H1 (cell line): ENCODE measurements at regions not wholly inside any gene's neighbourhood (a gene's known extent, or its start where the extent isn't known, plus 50 kb on each side); places are given as distances from the start of the nearest gene placed in this dataset.

Experiments
- CTCF ChIA-PET: fragments of 300-600 bp; sonication (Branson Sonifier 250); formaldehyde crosslinking; loops from one replicate; lab custom pipeline; 2021; ENCODE audit not compliant: partially characterized antibody; lab: Charles Lee
- POLR2A ChIA-PET: fragments of 300-600 bp; sonication (Branson Sonifier 250); formaldehyde crosslinking; loops from one replicate; lab custom pipeline; 2021; ENCODE audit warnings: inconsistent platforms; ENCODE audit not compliant: partially characterized antibody; lab: Charles Lee
- DNase-seq, 2 experiments: peaks; one replicate each; pipeline versions ENCODE4 v3.0.0 to v3.0.0-alpha.2; 2010 to 2022; ENCODE audit warnings: low spot score in 2 of 2, low read depth in 1 of 2, mixed read lengths in 1 of 2
- FAIRE-seq: peaks from 2 replicates; lab custom pipeline; 2011; peaks lifted over from hg19 to GRCh38; lab: Jason Lieb, UNC
- H2AFZ ChIP-seq: 2 replicates; pipeline ENCODE4 v1.8.1; 2012; ENCODE audit warnings: low read length, inconsistent platforms
- H2AK5ac ChIP-seq: 2 replicates; pipeline ENCODE4 v1.6.1; 2013; ENCODE audit warnings: low read depth, low read length
- H2BK120ac ChIP-seq: replicated peaks from 2 replicates; pipeline ENCODE3; 2013; ENCODE audit warnings: low read depth, low read length, inconsistent platforms
- H2BK12ac ChIP-seq: 2 replicates; pipeline ENCODE4 v1.6.1; 2013; ENCODE audit warnings: low read depth, low read length
- H2BK15ac ChIP-seq: 2 replicates; pipeline ENCODE4 v1.6.1; 2013; ENCODE audit warnings: low read length
- H2BK20ac ChIP-seq: 2 replicates; pipeline ENCODE4 v1.6.1; 2013; ENCODE audit warnings: low read length
- H2BK5ac ChIP-seq: 2 replicates; pipeline ENCODE4 v1.6.1; 2013; ENCODE audit warnings: low read depth, low read length
- H3K14ac ChIP-seq: 2 replicates; pipeline ENCODE4 v1.6.1; 2013; ENCODE audit warnings: inconsistent platforms; ENCODE audit not compliant: insufficient read length
- H3K18ac ChIP-seq: 2 replicates; pipeline ENCODE4 v1.6.1; 2013; ENCODE audit warnings: low read length; ENCODE audit errors: extremely low read depth
- H3K23ac ChIP-seq: 2 replicates; pipeline ENCODE4 v1.6.1; 2013; ENCODE audit warnings: inconsistent platforms; ENCODE audit not compliant: insufficient read length
- H3K23me2 ChIP-seq: 2 replicates; pipeline ENCODE4 v1.6.1; 2013; ENCODE audit warnings: low read depth, low read length
- H3K27ac ChIP-seq: 2 replicates; pipeline ENCODE4 v1.6.1; 2011; ENCODE audit warnings: low read depth, low read length, inconsistent platforms
- H3K27me3 ChIP-seq, 4 experiments: replicated peaks in 1 of 4; 1 replicate in 1 of 4; 2 replicates in 3 of 4; pipeline versions ENCODE4 v1.6.1 to v1.8.1; 2011 to 2013; ENCODE audit warnings: low read length in 3 of 4, mild to moderate bottlenecking in 3 of 4, inconsistent platforms in 2 of 4, mixed read lengths in 2 of 4, moderate library complexity in 1 of 4; ENCODE audit not compliant: control insufficient read depth in 3 of 4, insufficient read depth in 3 of 4; ENCODE audit errors: extremely low read depth in 1 of 4
- H3K36me3 ChIP-seq, 4 experiments: 2 replicates each; pipeline versions ENCODE4 v1.6.1 to v1.8.1; 2011 to 2013; ENCODE audit warnings: mild to moderate bottlenecking in 4 of 4, low read length in 3 of 4, moderate library complexity in 2 of 4, control low read depth in 1 of 4, inconsistent platforms in 1 of 4; ENCODE audit not compliant: insufficient read depth in 4 of 4, control insufficient read depth in 2 of 4
- H3K4ac ChIP-seq: replicated peaks from 2 replicates; pipeline ENCODE3; 2013; ENCODE audit warnings: low read length, low read depth, mixed read lengths, inconsistent platforms; ENCODE audit not compliant: insufficient read length
- H3K4me1 ChIP-seq, 4 experiments: replicated peaks in 1 of 4; 1 replicate in 1 of 4; 2 replicates in 3 of 4; pipeline versions ENCODE4 v1.6.1 to v1.8.1; 2011 to 2013; ENCODE audit warnings: low read length in 3 of 4, inconsistent platforms in 2 of 4, mixed read lengths in 1 of 4; ENCODE audit not compliant: insufficient read depth in 4 of 4, control insufficient read depth in 3 of 4
- H3K4me2 ChIP-seq, 2 experiments: 2 replicates each; pipeline versions ENCODE4 v1.6.1 to v1.8.1; 2011 to 2013; ENCODE audit warnings: low read depth in 2 of 2, low read length in 2 of 2, control low read depth in 1 of 2, inconsistent platforms in 1 of 2, mild to moderate bottlenecking in 1 of 2; ENCODE audit not compliant: insufficient read depth in 1 of 2
- H3K4me3 ChIP-seq, 4 experiments: fragments of 200-600, 300-600 bp in 1 of 4; sonication (generic), shearing (Covaris generic), sonication (Bioruptor Twin) in 1 of 4; 2 replicates each; pipeline versions ENCODE4 v1.5.1 to v1.8.1; 2011 to 2016; ENCODE audit warnings: low read length in 4 of 4, low read depth in 3 of 4, control low read depth in 2 of 4, inconsistent platforms in 2 of 4, mild to moderate bottlenecking in 2 of 4, mixed read lengths in 1 of 4, moderate library complexity in 1 of 4; ENCODE audit not compliant: insufficient read depth in 2 of 4; ENCODE audit errors: extremely low read depth in 1 of 4
- H3K56ac ChIP-seq: replicated peaks from 2 replicates; pipeline ENCODE3; 2013; ENCODE audit warnings: low read depth, mild to moderate bottlenecking, mixed read lengths, low read length, inconsistent platforms; ENCODE audit not compliant: insufficient read length
- H3K79me1 ChIP-seq: 2 replicates; pipeline ENCODE4 v1.6.1; 2013; ENCODE audit warnings: low read depth, low read length, control low read depth
- H3K79me2 ChIP-seq, 2 experiments: 2 replicates each; pipeline versions ENCODE4 v1.6.1 to v1.8.1; 2012 to 2013; ENCODE audit warnings: low read length in 2 of 2, mild to moderate bottlenecking in 2 of 2, inconsistent platforms in 1 of 2; ENCODE audit not compliant: insufficient read depth in 2 of 2, control insufficient read depth in 1 of 2
- H3K9ac ChIP-seq, 4 experiments: replicated peaks in 1 of 4; 1 replicate in 1 of 4; 2 replicates in 3 of 4; pipeline versions ENCODE4 v1.6.1 to v1.8.1; 2011 to 2013; ENCODE audit warnings: low read depth in 3 of 4, low read length in 3 of 4, control low read depth in 2 of 4, mild to moderate bottlenecking in 2 of 4, moderate library complexity in 2 of 4, inconsistent platforms in 1 of 4; ENCODE audit errors: extremely low read depth in 1 of 4
- H3K9me3 ChIP-seq, 2 experiments: 2 replicates each; pipeline versions ENCODE4 v1.6.1 to v1.8.1; 2012 to 2013; ENCODE audit warnings: mild to moderate bottlenecking in 2 of 2, moderate library complexity in 2 of 2, control low read depth in 1 of 2, inconsistent platforms in 1 of 2, low read depth in 1 of 2, low read length in 1 of 2, mixed read lengths in 1 of 2; ENCODE audit not compliant: insufficient read depth in 2 of 2
- H4K20me1 ChIP-seq, 2 experiments: replicated peaks in 1 of 2; 2 replicates each; pipeline versions ENCODE3 to v1.8.1; 2011 to 2013; ENCODE audit warnings: inconsistent platforms in 2 of 2, low read length in 2 of 2, mild to moderate bottlenecking in 1 of 2; ENCODE audit not compliant: insufficient read depth in 2 of 2, control insufficient read depth in 1 of 2
- H4K5ac ChIP-seq: 2 replicates; pipeline ENCODE4 v1.6.1; 2013; ENCODE audit warnings: low read length, low read depth, mixed read lengths, inconsistent platforms; ENCODE audit not compliant: insufficient read length
- H4K8ac ChIP-seq: 2 replicates; pipeline ENCODE4 v1.8.0; 2013; ENCODE audit warnings: mild to moderate bottlenecking, moderate library complexity, low read length, inconsistent platforms; ENCODE audit not compliant: insufficient read depth; ENCODE audit errors: extremely low read depth
- H4K91ac ChIP-seq: replicated peaks from 2 replicates; pipeline ENCODE3; 2013; ENCODE audit warnings: low read length, mixed read lengths, inconsistent platforms; ENCODE audit not compliant: insufficient read length
- BACH1 ChIP-seq: IDR thresholded peaks from 2 replicates; pipeline ENCODE4 v1.6.1; 2012; ENCODE audit warnings: low read length, improper control_type of control experiment
- CBX5 ChIP-seq: fragments of 300-800, 300-1000 bp; sonication (generic); IDR thresholded peaks from 2 replicates; pipeline ENCODE4 v1.7.1; 2016; ENCODE audit warnings: antibody characterized with exemption, low read length, low read depth
- EGR1 ChIP-seq: IDR thresholded peaks from 2 replicates; pipeline ENCODE4 v1.6.1; 2011; ENCODE audit warnings: low read depth, low read length, borderline replicate concordance
- MAFK ChIP-seq: IDR thresholded peaks from 2 replicates; pipeline ENCODE4 v1.6.1; 2012; ENCODE audit warnings: low read depth, mild to moderate bottlenecking, improper control_type of control experiment, low read length
- RAD21 ChIP-seq, 2 experiments: IDR thresholded peaks in 1 of 2; conservative IDR thresholded peaks in 1 of 2; 2 replicates each; pipeline ENCODE4 v1.6.1; 2011; ENCODE audit warnings: low read depth in 2 of 2, low read length in 2 of 2, improper control_type of control experiment in 1 of 2, inconsistent platforms in 1 of 2, mild to moderate bottlenecking in 1 of 2, moderate library complexity in 1 of 2
- RFX5 ChIP-seq: IDR thresholded peaks from 2 replicates; pipeline ENCODE4 v1.6.1; 2011; ENCODE audit warnings: low read depth, low read length, improper control_type of control experiment, borderline replicate concordance
- SIX5 ChIP-seq: IDR thresholded peaks from 2 replicates; pipeline ENCODE4 v1.6.1; 2011; ENCODE audit warnings: mild to moderate bottlenecking, low read depth, low read length
- SP2 ChIP-seq: IDR thresholded peaks from 2 replicates; pipeline ENCODE4 v1.6.1; 2012; ENCODE audit warnings: mild to moderate bottlenecking, low read length, inconsistent platforms
- SP4 ChIP-seq: IDR thresholded peaks from 2 replicates; pipeline ENCODE4 v1.6.1; 2012; ENCODE audit warnings: low read length, inconsistent platforms
- SRF ChIP-seq: IDR thresholded peaks from 2 replicates; pipeline ENCODE4 v1.6.1; 2011; ENCODE audit warnings: mild to moderate bottlenecking, low read depth, low read length, moderate library complexity
- WGBS, 2 experiments: shearing (Covaris generic) in 1 of 2; methylation state at CpG; one replicate each; pipeline versions ENCODE4 v1.1.6 to v1.1.7; 2013 to 2015; ENCODE audit warnings: low lambda C conversion rate in 2 of 2, mixed read lengths in 2 of 2, inconsistent platforms in 1 of 2, low coverage in 1 of 2, missing lambda C conversion rate in 1 of 2; ENCODE audit not compliant: insufficient replicate concordance in 2 of 2, insufficient coverage in 1 of 2, insufficient read length in 1 of 2; ENCODE audit errors: extremely low coverage in 1 of 2, missing lambda C conversion rate in 1 of 2; 5-methylcytosine and 5-hydroxymethylcytosine counted together
- TF ChIP-seq, protein P1 (sequence below): IDR thresholded peaks from 2 replicates; pipeline ENCODE4 v1.6.1; 2012; ENCODE audit warnings: low read length, inconsistent platforms
- TF ChIP-seq, protein P2 (sequence below): IDR thresholded peaks from 2 replicates; pipeline ENCODE4 v1.6.1; 2012; ENCODE audit warnings: inconsistent platforms
- TF ChIP-seq, protein P3 (sequence below): IDR thresholded peaks from 2 replicates; pipeline ENCODE4 v1.6.1; 2011; ENCODE audit warnings: low read length, improper control_type of control experiment

DNA sequence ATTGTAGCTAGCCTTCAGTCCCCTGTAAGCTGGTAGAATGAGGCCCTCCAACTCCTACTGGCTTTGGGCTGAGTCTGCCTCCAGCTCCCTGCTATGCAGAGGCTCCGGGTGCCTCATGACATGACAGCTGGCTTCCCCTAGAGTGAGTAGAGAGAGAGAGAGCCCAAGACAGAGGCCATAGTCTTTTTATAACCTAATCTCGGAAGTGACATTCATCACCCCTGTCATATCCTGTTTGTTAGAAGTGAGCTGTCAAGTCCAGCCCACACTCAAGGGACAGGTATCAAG, 53.9 kb upstream of the CTBP2 start:
- Histone ChIP-seq H3K79me2 (no peaks in the 10 kb centered on the region), H2AK5ac (no peak overlapping the region), H3K36me3 (no peaks in the 10 kb centered on the region), H4K8ac (no peak overlapping the region), H3K4me3 (no peak overlapping the region), H4K5ac (no peak overlapping the region), H3K27ac (no peak overlapping the region), H2BK5ac (no peak overlapping the region), H2BK12ac (no peak overlapping the region), H4K91ac (no peak overlapping the region), H3K4me1 (peaks cover 0 to 4% (median 0%) of the 10 kb centered on the region in 4 experiments; a peak in 1 of 7 replicates), H2BK15ac (no peak overlapping the region), H3K4me2 (no peak overlapping the region), H2BK20ac (no peak overlapping the region), H2BK120ac (no peak overlapping the region), H3K9me3 (no peaks in the 10 kb centered on the region), H3K23ac (no peak overlapping the region), H2AFZ (no peak overlapping the region), H3K23me2 (no peaks in the 10 kb centered on the region), H3K14ac (no peak overlapping the region), H3K56ac (no peak overlapping the region), H4K20me1 (no peaks in the 10 kb centered on the region), H3K4ac (no peak overlapping the region), H3K9ac (no peak overlapping the region), H3K18ac (no peak overlapping the region), H3K79me1 (no peaks in the 10 kb centered on the region), H3K27me3 (no peaks in the 10 kb centered on the region; a peak in 2 of 7 replicates)
- DNase-seq (no peak), FAIRE-seq (no peak)
- WGBS, 2 experiments = 87% methylated on average over 2 of the region's 2 CpGs; no CpG with 5 or more reads in 1 of the 2 experiments
- POLR2A ChIA-PET = interaction anchor here (1.1 kb wide), 1 partner anchor 62 kb away, joined by 3 read pairs; no protein-coding TSS in a partner anchor
- CTCF ChIA-PET = interaction anchor here (0.7 to 1.0 kb wide), 5 partner anchors 9 to 154 kb away, joined by 3 to 4 read pairs (median 3); no protein-coding TSS in a partner anchor
- TF ChIP-seq SIX5 = no peak
- TF ChIP-seq SP4 = no peak
- no peak for TF ChIP-seq MAFK
- no peak for TF ChIP-seq RAD21 (IDR thresholded peaks at IDR 0.05 in 1 of 2, conservative IDR thresholded peaks at IDR 0.05 in 1 of 2; ENCODE audit: low read depth in 2 of 2, low read length in 2 of 2)
- TF ChIP-seq, protein P1, sequence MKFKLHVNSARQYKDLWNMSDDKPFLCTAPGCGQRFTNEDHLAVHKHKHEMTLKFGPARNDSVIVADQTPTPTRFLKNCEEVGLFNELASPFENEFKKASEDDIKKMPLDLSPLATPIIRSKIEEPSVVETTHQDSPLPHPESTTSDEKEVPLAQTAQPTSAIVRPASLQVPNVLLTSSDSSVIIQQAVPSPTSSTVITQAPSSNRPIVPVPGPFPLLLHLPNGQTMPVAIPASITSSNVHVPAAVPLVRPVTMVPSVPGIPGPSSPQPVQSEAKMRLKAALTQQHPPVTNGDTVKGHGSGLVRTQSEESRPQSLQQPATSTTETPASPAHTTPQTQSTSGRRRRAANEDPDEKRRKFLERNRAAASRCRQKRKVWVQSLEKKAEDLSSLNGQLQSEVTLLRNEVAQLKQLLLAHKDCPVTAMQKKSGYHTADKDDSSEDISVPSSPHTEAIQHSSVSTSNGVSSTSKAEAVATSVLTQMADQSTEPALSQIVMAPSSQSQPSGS = no peak
- TF ChIP-seq, protein P2, sequence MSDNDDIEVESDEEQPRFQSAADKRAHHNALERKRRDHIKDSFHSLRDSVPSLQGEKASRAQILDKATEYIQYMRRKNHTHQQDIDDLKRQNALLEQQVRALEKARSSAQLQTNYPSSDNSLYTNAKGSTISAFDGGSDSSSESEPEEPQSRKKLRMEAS = no peak
- TF ChIP-seq RFX5 = no peak
- TF ChIP-seq, protein P3, sequence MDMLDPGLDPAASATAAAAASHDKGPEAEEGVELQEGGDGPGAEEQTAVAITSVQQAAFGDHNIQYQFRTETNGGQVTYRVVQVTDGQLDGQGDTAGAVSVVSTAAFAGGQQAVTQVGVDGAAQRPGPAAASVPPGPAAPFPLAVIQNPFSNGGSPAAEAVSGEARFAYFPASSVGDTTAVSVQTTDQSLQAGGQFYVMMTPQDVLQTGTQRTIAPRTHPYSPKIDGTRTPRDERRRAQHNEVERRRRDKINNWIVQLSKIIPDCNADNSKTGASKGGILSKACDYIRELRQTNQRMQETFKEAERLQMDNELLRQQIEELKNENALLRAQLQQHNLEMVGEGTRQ = no peak
- TF ChIP-seq SRF = no peak
- TF ChIP-seq BACH1 = no peak
- no peak for TF ChIP-seq SP2
- no peak for TF ChIP-seq EGR1
- no peak for TF ChIP-seq CBX5
